Activated CD4-positive, alpha-beta T cell treated with anti-CD3 and anti-CD28 coated beads, Interleukin-2, amount 50 U/mL, for 1 hour (primary cell): ENCODE measurements at regions not wholly inside any gene's neighbourhood (a gene's known extent, or its start where the extent isn't known, plus 50 kb on each side); places are given as distances from the start of the nearest gene placed in this dataset.
"Not testable (repeated sequence)": the region's sequence is repeated elsewhere in the genome, so short reads cannot be mapped to it uniquely, and the experiment has no call there.

Experiments
- DNase-seq: peaks from one replicate; pipeline ENCODE4 v3.0.0-alpha.2; 2020

GRCh38 chr2:153420394-153420793 is 58.2 kb downstream of the RPRM start:
- no peak for DNase-seq

- no peak for DNase-seq
Measured at GRCh38 chr2:153417077-153417476, 61.5 kb downstream of the RPRM start.

GRCh38 chr2:153416071-153416470 is 62.5 kb downstream of the RPRM start:
- no peak for DNase-seq

GRCh38 chr2:153408710-153409385 is 69.7 kb downstream of the RPRM start:
- no peak for DNase-seq

- no peak for DNase-seq
Measured at GRCh38 chr2:153405196-153405595, 73.4 kb downstream of the RPRM start.

GRCh38 chr2:153404792-153405191 is 73.8 kb downstream of the RPRM start:
- DNase-seq = no peak

GRCh38 chr2:153403940-153404339 is 74.6 kb downstream of the RPRM start:
- no peak for DNase-seq

- DNase-seq = not testable (repeated sequence)
Measured at GRCh38 chr2:153403352-153403751, 75.2 kb downstream of the RPRM start.

- no peak for DNase-seq
Measured at GRCh38 chr2:153394686-153395085, 83.9 kb downstream of the RPRM start.

GRCh38 chr2:153394247-153394646 is 84.3 kb downstream of the RPRM start:
- DNase-seq = no peak

GRCh38 chr2:153393518-153393917 is 85.0 kb downstream of the RPRM start:
- no peak for DNase-seq

- no peak for DNase-seq
Measured at GRCh38 chr2:153391131-153391530, 87.4 kb downstream of the RPRM start.

- no peak for DNase-seq
Measured at GRCh38 chr2:153388246-153388645, 90.3 kb downstream of the RPRM start.

GRCh38 chr2:153387203-153387602 is 91.4 kb downstream of the RPRM start:
- no peak for DNase-seq

GRCh38 chr2:153386481-153386897 is 92.1 kb downstream of the RPRM start:
- DNase-seq = no peak

GRCh38 chr2:153373510-153374279 is 104.9 kb downstream of the RPRM start:
- DNase-seq = no peak

GRCh38 chr2:153360239-153360638 is 118.3 kb downstream of the RPRM start:
- DNase-seq = no peak

GRCh38 chr2:153354377-153354776 is 124.2 kb downstream of the RPRM start:
- no peak for DNase-seq

GRCh38 chr2:153349603-153350002 is 129.0 kb downstream of the RPRM start:
- no peak for DNase-seq

GRCh38 chr2:153347818-153348495 is 130.6 kb downstream of the RPRM start:
- DNase-seq = no peak

- no peak for DNase-seq
Measured at GRCh38 chr2:153320879-153321278, 157.7 kb downstream of the RPRM start.

- DNase-seq = no peak
Measured at GRCh38 chr2:153311432-153311831, 167.1 kb downstream of the RPRM start.

- no peak for DNase-seq
Measured at GRCh38 chr2:153308466-153308865, 170.1 kb downstream of the RPRM start.

GRCh38 chr2:153307223-153307622 is 171.3 kb downstream of the RPRM start:
- DNase-seq = no peak
